ENCODE measurements at regions not wholly inside any gene's neighbourhood (a gene's known extent, or its start where the extent isn't known, plus 50 kb on each side); places are given as distances from the start of the nearest gene placed in this dataset.

- Histone ChIP-seq H2BK5ac (ENCODE audit: low read depth, low read length, poor library complexity, severe bottlenecking) (no peak overlapping the region), H3K4me1 (ENCODE audit: control insufficient read depth, insufficient read depth, low read depth, low read length) (peaks cover 2% of the 10 kb centered on the region), H2BK15ac (ENCODE audit: low read depth, poor library complexity, severe bottlenecking) (no peak overlapping the region), H3K9me3 (ENCODE audit: control insufficient read depth, low read length) (no peaks in the 10 kb centered on the region), H4K8ac (ENCODE audit: low read length) (no peak overlapping the region), H3K79me1 (replicated peaks; ENCODE audit: low read length, poor library complexity, severe bottlenecking) (no peaks in the 10 kb centered on the region), H3K18ac (ENCODE audit: low read depth in 1 of 2, low read length in 2 of 2) (no peak overlapping the region), H2BK120ac (ENCODE audit: low read depth, low read length) (no peak overlapping the region), H3K14ac (ENCODE audit: low read length in 2 of 2) (no peak overlapping the region), H2BK12ac (ENCODE audit: low read length in 2 of 2) (no peak overlapping the region), H3K4ac (ENCODE audit: low read depth in 1 of 2, low read length in 2 of 2) (no peak overlapping the region), H4K91ac (ENCODE audit: low read length) (no peak overlapping the region), H3K4me2 (ENCODE audit: low read length, poor library complexity, severe bottlenecking) (no peak overlapping the region), H3K36me3 (ENCODE audit: control insufficient read depth in 1 of 2, insufficient read depth in 2 of 2, low read depth in 1 of 2, low read length in 2 of 2) (no peaks in the 10 kb centered on the region), H2AK5ac (ENCODE audit: low read length, severe bottlenecking) (no peak overlapping the region), H2AFZ (ENCODE audit: low read depth, low read length) (no peak overlapping the region), H3K23ac (ENCODE audit: low read length in 2 of 2) (no peak overlapping the region), H3K4me3 (ENCODE audit: insufficient read depth in 1 of 2, low read depth in 1 of 2, low read length in 2 of 2) (peak overlapping the region in 1 of 2 experiments; percentile 54), H3K27me3 (ENCODE audit: control insufficient read depth in 1 of 2, insufficient read depth in 1 of 2, low read length in 2 of 2) (no peaks in the 10 kb centered on the region), H3K27ac (ENCODE audit: low read length, poor library complexity, severe bottlenecking) (no peak overlapping the region), H3K9ac (ENCODE audit: low read length) (peak overlapping the region; percentile 86)
- DNase-seq: peak; percentile 1
- WGBS: 91% methylated on average over 6 of the region's 6 CpGs
Measured at GRCh38 chr2:118667964-118668363, 179.5 kb downstream of the EN1 start.

GRCh38 chr2:118667348-118667747, 180.1 kb downstream of the EN1 start:
- Histone ChIP-seq H3K27ac (ENCODE audit: low read length, poor library complexity, severe bottlenecking) (no peak overlapping the region), H3K23ac (ENCODE audit: low read length in 2 of 2) (no peak overlapping the region), H3K14ac (ENCODE audit: low read length in 2 of 2) (no peak overlapping the region), H3K4ac (ENCODE audit: low read depth in 1 of 2, low read length in 2 of 2) (no peak overlapping the region), H2AFZ (ENCODE audit: low read depth, low read length) (no peak overlapping the region), H2BK15ac (ENCODE audit: low read depth, poor library complexity, severe bottlenecking) (no peak overlapping the region), H4K8ac (ENCODE audit: low read length) (no peak overlapping the region), H3K9ac (ENCODE audit: low read length) (peak overlapping the region; percentile 86), H2BK12ac (ENCODE audit: low read length in 2 of 2) (no peak overlapping the region), H4K91ac (ENCODE audit: low read length) (no peak overlapping the region), H2AK5ac (ENCODE audit: low read length, severe bottlenecking) (no peak overlapping the region), H3K4me2 (ENCODE audit: low read length, poor library complexity, severe bottlenecking) (no peak overlapping the region), H3K36me3 (ENCODE audit: control insufficient read depth in 1 of 2, insufficient read depth in 2 of 2, low read depth in 1 of 2, low read length in 2 of 2) (no peaks in the 10 kb centered on the region), H2BK120ac (ENCODE audit: low read depth, low read length) (no peak overlapping the region), H3K4me1 (ENCODE audit: control insufficient read depth, insufficient read depth, low read depth, low read length) (peaks cover 2% of the 10 kb centered on the region), H3K18ac (ENCODE audit: low read depth in 1 of 2, low read length in 2 of 2) (no peak overlapping the region), H3K27me3 (ENCODE audit: control insufficient read depth in 1 of 2, insufficient read depth in 1 of 2, low read length in 2 of 2) (no peaks in the 10 kb centered on the region), H2BK5ac (ENCODE audit: low read depth, low read length, poor library complexity, severe bottlenecking) (no peak overlapping the region), H3K4me3 (ENCODE audit: insufficient read depth in 1 of 2, low read depth in 1 of 2, low read length in 2 of 2) (no peak overlapping the region), H3K79me1 (replicated peaks; ENCODE audit: low read length, poor library complexity, severe bottlenecking) (no peaks in the 10 kb centered on the region), H3K9me3 (ENCODE audit: control insufficient read depth, low read length) (no peaks in the 10 kb centered on the region)
- WGBS: 84% methylated on average over 2 of the region's 2 CpGs
- no peak for DNase-seq

GRCh38 chr2:118665784-118666529, 181.5 kb downstream of the EN1 start:
- H3K23ac ChIP-seq (ENCODE audit: low read length in 2 of 2): no peak overlapping the region
- WGBS: 100% methylated on average over 1 of the region's 4 CpGs

GRCh38 chr2:118661179-118661578, 186.3 kb downstream of the EN1 start:
- Histone ChIP-seq H3K4me1 (ENCODE audit: control insufficient read depth, insufficient read depth, low read depth, low read length) (no peaks in the 10 kb centered on the region), H3K27ac (ENCODE audit: low read length, poor library complexity, severe bottlenecking) (no peak overlapping the region), H2BK15ac (ENCODE audit: low read depth, poor library complexity, severe bottlenecking) (no peak overlapping the region), H2BK12ac (ENCODE audit: low read length in 2 of 2) (no peak overlapping the region), H3K4ac (ENCODE audit: low read depth in 1 of 2, low read length in 2 of 2) (no peak overlapping the region), H3K9me3 (ENCODE audit: control insufficient read depth, low read length) (no peaks in the 10 kb centered on the region), H3K36me3 (ENCODE audit: control insufficient read depth in 1 of 2, insufficient read depth in 2 of 2, low read depth in 1 of 2, low read length in 2 of 2) (no peaks in the 10 kb centered on the region), H2AK5ac (ENCODE audit: low read length, severe bottlenecking) (no peak overlapping the region), H4K91ac (ENCODE audit: low read length) (no peak overlapping the region), H2BK5ac (ENCODE audit: low read depth, low read length, poor library complexity, severe bottlenecking) (no peak overlapping the region), H3K18ac (ENCODE audit: low read depth in 1 of 2, low read length in 2 of 2) (no peak overlapping the region), H3K79me1 (replicated peaks; ENCODE audit: low read length, poor library complexity, severe bottlenecking) (no peaks in the 10 kb centered on the region), H3K9ac (ENCODE audit: low read length) (no peak overlapping the region), H3K23ac (ENCODE audit: low read length in 2 of 2) (no peak overlapping the region), H2BK120ac (ENCODE audit: low read depth, low read length) (no peak overlapping the region), H4K8ac (ENCODE audit: low read length) (no peak overlapping the region), H3K27me3 (ENCODE audit: control insufficient read depth in 1 of 2, insufficient read depth in 1 of 2, low read length in 2 of 2) (no peaks in the 10 kb centered on the region), H3K4me3 (ENCODE audit: insufficient read depth in 1 of 2, low read depth in 1 of 2, low read length in 2 of 2) (no peak overlapping the region), H3K4me2 (ENCODE audit: low read length, poor library complexity, severe bottlenecking) (no peak overlapping the region), H3K14ac (ENCODE audit: low read length in 2 of 2) (no peak overlapping the region), H2AFZ (ENCODE audit: low read depth, low read length) (no peak overlapping the region)
- 100% methylated on average over 1 of the region's 2 CpGs for WGBS
- DNase-seq: no peak

More at GRCh38 chr2:118665784-118666529, 181.5 kb downstream of the EN1 start:
- no peak overlapping the region for H3K9ac ChIP-seq (ENCODE audit: low read length)
- no peaks in the 10 kb centered on the region for H3K79me1 ChIP-seq (replicated peaks; ENCODE audit: low read length, poor library complexity, severe bottlenecking)
- no peak overlapping the region for H2BK15ac ChIP-seq (ENCODE audit: low read depth, poor library complexity, severe bottlenecking)
- no peak overlapping the region for H3K4me2 ChIP-seq (ENCODE audit: low read length, poor library complexity, severe bottlenecking)
- no peaks in the 10 kb centered on the region for H3K9me3 ChIP-seq (ENCODE audit: control insufficient read depth, low read length)
- no peak overlapping the region for H2AFZ ChIP-seq (ENCODE audit: low read depth, low read length)
- no peak overlapping the region for H4K91ac ChIP-seq (ENCODE audit: low read length)
- H3K14ac ChIP-seq (ENCODE audit: low read length in 2 of 2): no peak overlapping the region
- H3K27me3 ChIP-seq (ENCODE audit: control insufficient read depth in 1 of 2, insufficient read depth in 1 of 2, low read length in 2 of 2): no peaks in the 10 kb centered on the region
- no peak overlapping the region for H3K18ac ChIP-seq (ENCODE audit: low read depth in 1 of 2, low read length in 2 of 2)
- H3K36me3 ChIP-seq (ENCODE audit: control insufficient read depth in 1 of 2, insufficient read depth in 2 of 2, low read depth in 1 of 2, low read length in 2 of 2): no peaks in the 10 kb centered on the region
- H2BK12ac ChIP-seq (ENCODE audit: low read length in 2 of 2): no peak overlapping the region
- H3K4me1 ChIP-seq (ENCODE audit: control insufficient read depth, insufficient read depth, low read depth, low read length): peaks cover 2% of the 10 kb centered on the region
- no peak overlapping the region for H4K8ac ChIP-seq (ENCODE audit: low read length)
- H3K4ac ChIP-seq (ENCODE audit: low read depth in 1 of 2, low read length in 2 of 2): no peak overlapping the region
- DNase-seq: no peak
- no peak overlapping the region for H2BK5ac ChIP-seq (ENCODE audit: low read depth, low read length, poor library complexity, severe bottlenecking)
- H2AK5ac ChIP-seq (ENCODE audit: low read length, severe bottlenecking): no peak overlapping the region
- H2BK120ac ChIP-seq (ENCODE audit: low read depth, low read length): no peak overlapping the region
- no peak overlapping the region for H3K4me3 ChIP-seq (ENCODE audit: insufficient read depth in 1 of 2, low read depth in 1 of 2, low read length in 2 of 2)
- H3K27ac ChIP-seq (ENCODE audit: low read length, poor library complexity, severe bottlenecking): no peak overlapping the region
